Colon (tissue), 2 donors: ENCODE measurements at regions not wholly inside any gene's neighbourhood (a gene's known extent, or its start where the extent isn't known, plus 50 kb on each side); places are given as distances from the start of the nearest gene placed in this dataset.
A peak's percentile ranks its signal among the peaks of the same experiment; 100 is the strongest.
"Not testable (repeated sequence)": the region's sequence is repeated elsewhere in the genome, so short reads cannot be mapped to it uniquely, and the experiment has no call there.

Source experiments
- FAIRE-seq: peaks from 2 replicates; lab custom pipeline; 2012; peaks lifted over from hg19 to GRCh38; lab: Jason Lieb, UNC
- donor health status: control.
- donor health status: control.

GRCh38 chr1:195197116-195197515, 1411.1 kb downstream of the KCNT2 start:
- no peak for FAIRE-seq

- no peak for FAIRE-seq
Measured at GRCh38 chr1:195195423-195196057, 1412.7 kb downstream of the KCNT2 start.

- no peak for FAIRE-seq
Measured at GRCh38 chr1:195193134-195193533, 1415.1 kb downstream of the KCNT2 start.

GRCh38 chr1:195188821-195189220, 1419.4 kb downstream of the KCNT2 start:
- FAIRE-seq, result no peak

GRCh38 chr1:195186544-195186943, 1421.7 kb downstream of the KCNT2 start:
- no peak for FAIRE-seq

GRCh38 chr1:195185736-195186135, 1422.5 kb downstream of the KCNT2 start:
- FAIRE-seq, result no peak

GRCh38 chr1:195185321-195185720, 1422.9 kb downstream of the KCNT2 start:
- no peak for FAIRE-seq

GRCh38 chr1:195173753-195174152, 1434.5 kb downstream of the KCNT2 start:
- no peak for FAIRE-seq

GRCh38 chr1:195159795-195160194, 1448.4 kb downstream of the KCNT2 start:
- FAIRE-seq, result not testable (repeated sequence)

- no peak for FAIRE-seq
Measured at GRCh38 chr1:195158091-195158490, 1450.1 kb downstream of the KCNT2 start.

GRCh38 chr1:195153107-195153506, 1455.1 kb downstream of the KCNT2 start:
- no peak for FAIRE-seq

GRCh38 chr1:195150768-195151167, 1457.5 kb downstream of the KCNT2 start:
- peak; percentile 21 for FAIRE-seq

GRCh38 chr1:195141294-195141693, 1466.9 kb downstream of the KCNT2 start:
- no peak for FAIRE-seq

GRCh38 chr1:195130598-195130997, 1477.6 kb downstream of the KCNT2 start:
- no peak for FAIRE-seq

GRCh38 chr1:195122497-195122896, 1485.7 kb downstream of the KCNT2 start:
- FAIRE-seq, result no peak

GRCh38 chr1:195113471-195113870, 1494.8 kb downstream of the KCNT2 start:
- FAIRE-seq, result no peak

GRCh38 chr1:195105773-195106172, 1502.5 kb downstream of the KCNT2 start:
- FAIRE-seq, result no peak

- no peak for FAIRE-seq
Measured at GRCh38 chr1:195105281-195105680, 1503.0 kb downstream of the KCNT2 start.

GRCh38 chr1:195097316-195097715, 1510.9 kb downstream of the KCNT2 start:
- no peak for FAIRE-seq

- FAIRE-seq, result no peak
Measured at GRCh38 chr1:195096051-195096521, 1512.2 kb downstream of the KCNT2 start.

GRCh38 chr1:195085196-195085595, 1523.0 kb downstream of the KCNT2 start:
- FAIRE-seq, result no peak

- FAIRE-seq, result no peak
Measured at GRCh38 chr1:195082183-195082582, 1526.1 kb downstream of the KCNT2 start.

- no peak for FAIRE-seq
Measured at GRCh38 chr1:195076682-195077081, 1531.6 kb downstream of the KCNT2 start.

- no peak for FAIRE-seq
Measured at GRCh38 chr1:195075973-195076372, 1532.3 kb downstream of the KCNT2 start.
